ENCODE measurements at regions not wholly inside any gene's neighbourhood (a gene's known extent, or its start where the extent isn't known, plus 50 kb on each side); places are given as distances from the start of the nearest gene placed in this dataset.

DNA sequence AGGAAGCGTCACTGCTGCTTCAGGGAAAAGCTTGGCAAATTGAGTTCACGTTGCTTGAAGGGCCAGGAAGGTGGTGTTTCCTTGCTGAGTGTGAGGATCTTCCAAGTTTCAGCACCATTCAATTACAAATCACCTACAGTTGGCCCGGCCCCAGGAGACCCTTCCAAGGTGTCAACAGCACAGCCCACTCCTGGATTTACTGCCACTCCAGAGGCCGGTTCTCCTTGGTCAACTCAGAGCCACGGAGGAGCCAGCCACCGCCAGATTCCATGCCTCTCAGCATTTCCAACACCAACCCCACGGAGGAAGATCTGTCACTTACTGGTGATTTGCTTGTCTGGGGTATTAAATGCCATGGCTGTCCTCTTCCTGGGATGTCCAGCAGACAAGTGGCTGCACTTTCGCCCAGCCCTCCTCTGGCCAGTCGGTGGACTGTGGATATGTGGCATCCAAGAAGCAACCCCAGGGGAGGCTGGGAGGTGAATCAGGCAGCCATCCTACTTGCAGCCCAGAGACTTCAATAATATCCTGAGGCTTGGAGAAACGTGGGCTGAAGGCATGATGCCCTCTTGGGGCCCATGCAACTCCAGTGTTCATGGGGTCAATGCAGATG lies 74.1 kb upstream of the SHANK2 start:
- Histone ChIP-seq H3K27ac (ENCODE audit: insufficient read length, low read depth, low read length) (no peak overlapping the region), H3T11ph (ENCODE audit: low read length) (no peak overlapping the region), H3K4ac (ENCODE audit: low read depth, low read length) (no peak overlapping the region), H3K79me1 (ENCODE audit: insufficient read depth, low read depth, low read length, poor library complexity, severe bottlenecking) (no peaks in the 10 kb centered on the region), H2BK20ac (ENCODE audit: low read depth, low read length, poor library complexity, severe bottlenecking) (no peak overlapping the region), H4K91ac (ENCODE audit: insufficient read length, low read depth, low read length) (no peak overlapping the region), H2BK5ac (ENCODE audit: insufficient read length, low read length) (no peak overlapping the region), H3K9ac (ENCODE audit: extremely low read depth, insufficient read length, low read length) (no peak overlapping the region), H4K20me1 (ENCODE audit: control insufficient read depth, insufficient read depth, insufficient read length) (no peaks in the 10 kb centered on the region), H3K4me2 (ENCODE audit: insufficient read depth, insufficient read length, low read length) (no peak overlapping the region), H2BK12ac (ENCODE audit: insufficient read length, low read depth, low read length) (no peak overlapping the region), H3K23me2 (ENCODE audit: insufficient read length, low read depth, low read length, poor library complexity, severe bottlenecking) (no peaks in the 10 kb centered on the region), H3K9me3 (ENCODE audit: control insufficient read depth, low read depth, low read length) (no peaks in the 10 kb centered on the region), H2AK5ac (ENCODE audit: insufficient read length, low read length) (no peak overlapping the region), H2BK15ac (ENCODE audit: low read depth, low read length) (no peak overlapping the region), H2AFZ (ENCODE audit: low read length) (no peak overlapping the region), H3K4me1 (ENCODE audit: insufficient read depth, low read length) (no peaks in the 10 kb centered on the region), H4K5ac (ENCODE audit: insufficient read length, low read depth, low read length) (no peak overlapping the region), H3K27me3 (ENCODE audit: insufficient read depth, low read length) (no peaks in the 10 kb centered on the region), H3K18ac (ENCODE audit: insufficient read length, low read depth, low read length) (no peak overlapping the region), H4K8ac (replicated peaks; ENCODE audit: insufficient read length, low read depth, low read length) (no peak overlapping the region), H3K14ac (ENCODE audit: insufficient read depth, low read length) (no peak overlapping the region; the same call in 1 of the 2 replicates), H3K79me2 (ENCODE audit: insufficient read depth, low read length) (no peaks in the 10 kb centered on the region), H3K23ac (ENCODE audit: insufficient read length, low read depth, low read length) (no peak overlapping the region), H3K56ac (ENCODE audit: insufficient read length, low read depth, low read length) (no peak overlapping the region), H2BK120ac (ENCODE audit: low read depth, low read length, poor library complexity, severe bottlenecking) (no peak overlapping the region)
- Mint-ChIP-seq H3K4me3 (no peak overlapping the region), H3K4me1 (no peaks in the 10 kb centered on the region), H3K36me3 (ENCODE audit: insufficient read depth in 1 of 3, low read depth in 3 of 3) (peaks cover 0 to 5% (median 2%) of the 10 kb centered on the region in 3 experiments; a peak in 2 of 7 replicates), H3K27ac (no peak overlapping the region), H3K9me3 (peaks cover 14 to 24% of the 10 kb centered on the region in 2 experiments), H3K27me3 (ENCODE audit: low read depth) (peaks cover 3% of the 10 kb centered on the region)
- no peak for DNase-seq
- no CpG with 5 or more reads among the region's 10 CpGs for WGBS (ENCODE audit: extremely low coverage, insufficient read length, low lambda C conversion rate)
- TF ChIP-seq CTCF (conservative IDR thresholded peaks at IDR 0.05): no peak

Data from H9 (cell line).